ENCODE measurements at regions not wholly inside any gene's neighbourhood (a gene's known extent, or its start where the extent isn't known, plus 50 kb on each side); places are given as distances from the start of the nearest gene placed in this dataset.
"Not testable (repeated sequence)": the region's sequence is repeated elsewhere in the genome, so short reads cannot be mapped to it uniquely, and the experiment has no call there.

DNA sequence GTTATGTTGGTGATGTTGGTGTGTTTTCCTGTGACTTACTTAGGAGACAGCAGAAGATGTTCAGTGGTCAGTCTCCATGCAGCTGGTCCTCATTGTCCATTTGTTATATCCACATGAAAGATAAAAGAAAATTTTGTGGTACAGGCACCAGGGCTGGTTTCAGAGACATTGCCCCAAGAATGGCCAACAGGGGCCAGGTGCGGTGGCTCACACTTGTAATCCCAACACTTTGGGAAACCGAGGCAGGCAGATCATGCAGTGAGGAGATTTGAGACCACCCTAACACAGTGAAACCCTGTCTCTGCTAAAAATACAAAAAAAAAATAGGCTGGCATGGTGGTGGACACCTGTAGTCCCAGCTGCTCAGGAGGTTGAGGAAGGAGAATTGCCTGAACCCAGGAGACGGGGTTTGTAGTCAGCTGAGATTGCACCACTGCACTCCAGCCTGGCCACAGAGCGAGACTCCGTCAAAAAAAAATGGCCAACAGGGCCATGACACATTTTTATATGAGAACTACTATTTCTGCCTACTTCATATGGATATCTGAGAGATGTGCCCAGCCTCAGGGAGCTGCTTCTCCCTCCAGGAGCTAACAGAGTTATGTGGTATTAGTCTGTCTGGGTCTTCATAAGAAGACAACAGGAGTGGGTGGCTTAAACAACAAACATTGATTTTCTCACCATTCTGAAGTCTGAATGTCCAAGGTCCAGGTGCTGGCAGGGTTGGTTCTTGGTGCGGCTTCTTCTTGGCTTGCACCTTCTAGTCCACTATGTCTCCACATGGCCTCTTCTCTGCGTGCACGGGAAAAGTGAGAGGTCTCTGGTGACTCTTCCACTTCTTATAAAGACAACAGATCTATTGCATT is 821.7 kb downstream of the TMEM121 start:
- CTCF ChIA-PET, result no interaction called here
- H3K9ac ChIP-seq (replicated peaks; ENCODE audit: extremely low read depth, insufficient read depth, low read length), result no peak overlapping the region
- no peaks in the 10 kb centered on the region for H3K36me3 ChIP-seq (ENCODE audit: control insufficient read depth in 2 of 2, extremely low read depth in 1 of 2, insufficient read depth in 2 of 2, low read length in 2 of 2)
- peaks cover 9% of the 10 kb centered on the region for H3K9me3 ChIP-seq (replicated peaks; ENCODE audit: control insufficient read depth, insufficient read depth, low read length)
- no peak overlapping the region for H3K27ac ChIP-seq (ENCODE audit: insufficient read depth, low read depth, low read length)
- intact Hi-C loops (cut with micrococcal nuclease) (no loop called here), dilution Hi-C loops (cut with MboI; ENCODE audit: extremely low pct_ligation_motif_present, low sequenced_read_pairs) (no loop called here)
- no peak overlapping the region for H3K4me2 ChIP-seq (ENCODE audit: insufficient read depth, low read length)
- no peaks in the 10 kb centered on the region for H3K9me1 ChIP-seq (replicated peaks; ENCODE audit: control insufficient read depth, extremely low read depth, insufficient read depth, low read length)
- FAIRE-seq, result no peak
- no peaks in the 10 kb centered on the region for H3K4me1 ChIP-seq (ENCODE audit: control insufficient read depth, extremely low read depth, insufficient read depth, low read length)
- H2AFZ ChIP-seq (ENCODE audit: low read depth, low read length), result no peak overlapping the region
- no peak for TF ChIP-seq POLR2A (IDR thresholded peaks at IDR 0.05; ENCODE audit: low read depth, low read length)
- H4K20me1 ChIP-seq (replicated peaks; ENCODE audit: control insufficient read depth, extremely low read depth, insufficient read depth, low read length), result no peaks in the 10 kb centered on the region
- POLR2A ChIA-PET, result no interaction called here
- no peaks in the 10 kb centered on the region for H3K27me3 ChIP-seq (ENCODE audit: control insufficient read depth in 2 of 2, insufficient read depth in 2 of 2, low read length in 2 of 2)
- no peaks in the 10 kb centered on the region for H3K79me2 ChIP-seq (ENCODE audit: control insufficient read depth, insufficient read depth, low read length)
- BruUV-seq (replicated peaks), result no TSS peak
- DNase-seq (ENCODE audit: low read depth, low spot score), result no peak
- no peak overlapping the region for H3K4me3 ChIP-seq (replicated peaks in 1 of 3; ENCODE audit: insufficient read depth in 1 of 3, low read depth in 1 of 3, low read length in 3 of 3)

DNA sequence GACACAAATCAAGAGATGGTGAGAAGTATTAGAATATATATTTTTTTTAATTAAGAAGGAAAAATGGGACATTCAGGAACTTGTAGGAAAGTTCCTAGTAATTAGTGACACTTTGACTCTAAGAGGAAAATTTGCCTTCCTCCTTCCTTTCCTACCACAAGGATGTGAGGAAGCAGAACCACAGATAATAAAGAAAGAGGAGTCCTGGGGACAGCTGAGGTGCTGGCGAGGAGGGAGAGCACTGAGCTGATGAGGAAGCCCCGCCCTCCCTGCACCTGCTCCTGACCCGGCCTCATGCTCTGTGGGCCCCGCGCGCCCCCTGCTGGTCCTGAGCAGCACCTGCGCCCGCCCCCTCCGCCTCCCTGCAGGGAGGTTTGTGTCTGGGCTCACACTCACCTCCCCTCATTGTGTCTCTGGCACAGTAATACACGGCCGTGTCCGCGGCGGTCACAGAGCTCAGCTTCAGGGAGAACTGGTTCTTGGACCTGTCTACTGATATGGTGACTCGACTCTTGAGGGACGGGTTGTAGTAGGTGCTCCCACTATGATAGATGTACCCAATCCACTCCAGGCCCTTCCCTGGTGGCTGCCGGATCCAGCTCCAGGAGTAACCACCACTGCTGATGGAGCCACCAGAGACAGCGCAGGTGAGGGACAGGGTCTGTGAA is 822.6 kb downstream of the TMEM121 start:
- H3K27ac ChIP-seq (ENCODE audit: insufficient read depth, low read depth, low read length); H2AFZ ChIP-seq (ENCODE audit: low read depth, low read length); DNase-seq (ENCODE audit: low read depth, low spot score); H3K27me3 ChIP-seq (ENCODE audit: control insufficient read depth in 2 of 2, insufficient read depth in 2 of 2, low read length in 2 of 2); H3K36me3 ChIP-seq (ENCODE audit: control insufficient read depth in 2 of 2, extremely low read depth in 1 of 2, insufficient read depth in 2 of 2, low read length in 2 of 2); H3K4me2 ChIP-seq (ENCODE audit: insufficient read depth, low read length); dilution Hi-C loops (cut with MboI; ENCODE audit: extremely low pct_ligation_motif_present, low sequenced_read_pairs); H3K4me3 ChIP-seq (replicated peaks in 1 of 3; ENCODE audit: insufficient read depth in 1 of 3, low read depth in 1 of 3, low read length in 3 of 3); H3K79me2 ChIP-seq (ENCODE audit: control insufficient read depth, insufficient read depth, low read length); FAIRE-seq; POLR2A ChIA-PET; H3K9ac ChIP-seq (replicated peaks; ENCODE audit: extremely low read depth, insufficient read depth, low read length); H4K20me1 ChIP-seq (replicated peaks; ENCODE audit: control insufficient read depth, extremely low read depth, insufficient read depth, low read length); H3K4me1 ChIP-seq (ENCODE audit: control insufficient read depth, extremely low read depth, insufficient read depth, low read length); CTCF ChIA-PET; H3K9me3 ChIP-seq (replicated peaks; ENCODE audit: control insufficient read depth, insufficient read depth, low read length); H3K9me1 ChIP-seq (replicated peaks; ENCODE audit: control insufficient read depth, extremely low read depth, insufficient read depth, low read length); intact Hi-C loops (cut with micrococcal nuclease); BruUV-seq (replicated peaks): not testable (repeated sequence)

DNA sequence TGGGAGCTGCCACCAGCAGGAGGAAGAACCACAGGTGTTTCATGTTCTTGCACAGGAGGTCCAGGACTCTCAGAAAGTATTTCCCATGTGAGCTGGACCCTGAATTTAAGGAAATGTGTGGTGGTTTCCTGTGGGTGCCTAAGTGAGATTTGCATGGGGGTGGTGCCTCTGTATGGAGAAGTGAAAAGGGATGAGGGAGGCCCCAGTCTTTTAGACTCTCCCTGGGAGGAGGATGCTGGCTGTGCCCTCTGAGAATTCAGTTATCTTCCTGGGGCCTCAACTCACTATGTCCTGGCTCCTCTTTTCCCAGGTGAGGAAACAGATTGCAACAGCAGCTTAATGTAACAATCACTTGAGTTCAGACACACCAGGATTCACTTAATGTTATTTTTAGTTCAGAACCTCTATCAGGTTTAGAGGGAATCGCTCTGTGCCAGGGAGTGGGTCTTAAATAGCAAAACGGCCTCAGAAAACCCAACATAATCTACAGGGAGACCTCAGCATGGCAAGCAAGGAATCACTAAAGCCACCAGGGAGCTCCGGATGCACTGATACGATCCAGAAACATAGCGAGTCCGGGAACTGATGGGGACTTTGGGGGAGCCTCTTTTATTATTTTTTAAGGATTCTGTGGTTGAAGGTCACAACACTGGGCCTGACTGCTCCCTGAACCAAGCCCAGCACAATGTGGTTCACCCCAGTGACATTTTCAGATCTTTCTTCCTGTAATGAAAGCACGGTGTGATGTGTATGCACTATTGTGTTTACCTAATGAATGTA is 823.5 kb downstream of the TMEM121 start:
- CTCF ChIA-PET; DNase-seq (ENCODE audit: low read depth, low spot score); BruUV-seq (replicated peaks); intact Hi-C loops (cut with micrococcal nuclease); H3K4me1 ChIP-seq (ENCODE audit: control insufficient read depth, extremely low read depth, insufficient read depth, low read length); H3K27me3 ChIP-seq (ENCODE audit: control insufficient read depth in 2 of 2, insufficient read depth in 2 of 2, low read length in 2 of 2); FAIRE-seq; H3K4me2 ChIP-seq (ENCODE audit: insufficient read depth, low read length); H3K27ac ChIP-seq (ENCODE audit: insufficient read depth, low read depth, low read length); H3K9ac ChIP-seq (replicated peaks; ENCODE audit: extremely low read depth, insufficient read depth, low read length); H3K9me1 ChIP-seq (replicated peaks; ENCODE audit: control insufficient read depth, extremely low read depth, insufficient read depth, low read length); H2AFZ ChIP-seq (ENCODE audit: low read depth, low read length); H3K4me3 ChIP-seq (replicated peaks in 1 of 3; ENCODE audit: insufficient read depth in 1 of 3, low read depth in 1 of 3, low read length in 3 of 3); POLR2A ChIA-PET; H3K36me3 ChIP-seq (ENCODE audit: control insufficient read depth in 2 of 2, extremely low read depth in 1 of 2, insufficient read depth in 2 of 2, low read length in 2 of 2); dilution Hi-C loops (cut with MboI; ENCODE audit: extremely low pct_ligation_motif_present, low sequenced_read_pairs); H3K79me2 ChIP-seq (ENCODE audit: control insufficient read depth, insufficient read depth, low read length); H4K20me1 ChIP-seq (replicated peaks; ENCODE audit: control insufficient read depth, extremely low read depth, insufficient read depth, low read length); H3K9me3 ChIP-seq (replicated peaks; ENCODE audit: control insufficient read depth, insufficient read depth, low read length): not testable (repeated sequence)

All from endothelial cell of umbilical vein (primary cell).